Thyroid gland (tissue), 4 donors: ENCODE measurements at regions not wholly inside any gene's neighbourhood (a gene's known extent, or its start where the extent isn't known, plus 50 kb on each side); places are given as distances from the start of the nearest gene placed in this dataset.

Experiments used
- POLR2A ChIP-seq, 2 donors: fragments of 450-650 bp; IDR thresholded peaks; one replicate each; pipeline ENCODE4 v1.6.1; 2017; ENCODE audit warnings: antibody characterized with exemption in 2 of 2, mild to moderate bottlenecking in 2 of 2, moderate library complexity in 1 of 2
- TF ChIP-seq, protein P1 (sequence below), 6 experiments: fragments of 200-600 bp in 3 of 6; fragments of 450-650 bp in 3 of 6; sonication (generic) in 3 of 6; IDR thresholded peaks; one replicate each; pipeline ENCODE4 v1.5.1; 2016 to 2019; ENCODE audit warnings: antibody characterized with exemption in 6 of 6, mild to moderate bottlenecking in 2 of 6, inconsistent platforms in 1 of 6, moderate library complexity in 1 of 6

DNA sequence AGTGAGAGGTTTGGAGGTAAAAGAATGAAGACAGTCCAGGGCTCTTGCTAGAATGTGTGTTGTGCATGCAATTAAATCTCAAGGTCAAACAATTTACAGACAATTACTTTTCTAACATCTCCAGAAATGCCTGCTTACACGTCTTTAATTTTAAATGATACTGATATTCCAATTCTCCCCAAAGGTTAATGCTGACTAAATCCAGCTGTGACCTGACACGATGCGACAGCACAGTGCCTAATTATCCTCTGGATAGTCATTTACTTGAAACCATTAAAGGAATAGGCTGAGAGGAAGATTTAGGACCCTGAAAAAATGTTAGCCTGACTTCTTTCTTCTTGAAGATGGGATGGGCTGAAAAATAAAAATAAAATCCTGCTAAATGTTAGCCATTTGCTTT, 178.2 kb upstream of the MMS22L start:
- TF ChIP-seq, protein P1, sequence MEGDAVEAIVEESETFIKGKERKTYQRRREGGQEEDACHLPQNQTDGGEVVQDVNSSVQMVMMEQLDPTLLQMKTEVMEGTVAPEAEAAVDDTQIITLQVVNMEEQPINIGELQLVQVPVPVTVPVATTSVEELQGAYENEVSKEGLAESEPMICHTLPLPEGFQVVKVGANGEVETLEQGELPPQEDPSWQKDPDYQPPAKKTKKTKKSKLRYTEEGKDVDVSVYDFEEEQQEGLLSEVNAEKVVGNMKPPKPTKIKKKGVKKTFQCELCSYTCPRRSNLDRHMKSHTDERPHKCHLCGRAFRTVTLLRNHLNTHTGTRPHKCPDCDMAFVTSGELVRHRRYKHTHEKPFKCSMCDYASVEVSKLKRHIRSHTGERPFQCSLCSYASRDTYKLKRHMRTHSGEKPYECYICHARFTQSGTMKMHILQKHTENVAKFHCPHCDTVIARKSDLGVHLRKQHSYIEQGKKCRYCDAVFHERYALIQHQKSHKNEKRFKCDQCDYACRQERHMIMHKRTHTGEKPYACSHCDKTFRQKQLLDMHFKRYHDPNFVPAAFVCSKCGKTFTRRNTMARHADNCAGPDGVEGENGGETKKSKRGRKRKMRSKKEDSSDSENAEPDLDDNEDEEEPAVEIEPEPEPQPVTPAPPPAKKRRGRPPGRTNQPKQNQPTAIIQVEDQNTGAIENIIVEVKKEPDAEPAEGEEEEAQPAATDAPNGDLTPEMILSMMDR (IDR thresholded peaks at IDR 0.05) = no peak
- no peak for TF ChIP-seq POLR2A (IDR thresholded peaks at IDR 0.05)
